WERI-Rb-1 (cell line): ENCODE measurements at regions not wholly inside any gene's neighbourhood (a gene's known extent, or its start where the extent isn't known, plus 50 kb on each side); places are given as distances from the start of the nearest gene placed in this dataset.

Experiments
- DNase-seq: peaks from one replicate; pipeline ENCODE4 v3.0.0-alpha.2; 2020
- H3K27ac ChIP-seq: fragments of 250-450 bp; sonication (Bioruptor Pico); 2 replicates; pipeline ENCODE4 v1.5.1; 2020; ENCODE audit warnings: mild to moderate bottlenecking, moderate library complexity
- H3K27me3 ChIP-seq: fragments of 250-450 bp; sonication (Bioruptor Pico); 2 replicates; pipeline ENCODE4 v1.5.1; 2021; ENCODE audit warnings: mild to moderate bottlenecking, low read depth, moderate library complexity; ENCODE audit not compliant: insufficient read depth, severe bottlenecking
- H3K36me3 ChIP-seq: fragments of 250-450 bp; sonication (Bioruptor Pico); 2 replicates; pipeline ENCODE4 v1.5.1; 2020; ENCODE audit warnings: mild to moderate bottlenecking, moderate library complexity
- H3K4me3 ChIP-seq: 2 replicates; pipeline ENCODE4 v1.5.1; 2011; ENCODE audit warnings: low read depth, mild to moderate bottlenecking, control low read depth, low read length
- H3K9me3 ChIP-seq: fragments of 250-450 bp; sonication (Bioruptor Pico); 2 replicates; pipeline ENCODE4 v1.5.1; 2021; ENCODE audit warnings: mild to moderate bottlenecking, moderate library complexity; ENCODE audit not compliant: severe bottlenecking
- CTCF ChIP-seq: IDR thresholded peaks from 2 replicates; pipeline ENCODE4 v1.5.1; 2011; ENCODE audit warnings: low read depth, mild to moderate bottlenecking, control low read depth, inconsistent platforms, low read length

DNA sequence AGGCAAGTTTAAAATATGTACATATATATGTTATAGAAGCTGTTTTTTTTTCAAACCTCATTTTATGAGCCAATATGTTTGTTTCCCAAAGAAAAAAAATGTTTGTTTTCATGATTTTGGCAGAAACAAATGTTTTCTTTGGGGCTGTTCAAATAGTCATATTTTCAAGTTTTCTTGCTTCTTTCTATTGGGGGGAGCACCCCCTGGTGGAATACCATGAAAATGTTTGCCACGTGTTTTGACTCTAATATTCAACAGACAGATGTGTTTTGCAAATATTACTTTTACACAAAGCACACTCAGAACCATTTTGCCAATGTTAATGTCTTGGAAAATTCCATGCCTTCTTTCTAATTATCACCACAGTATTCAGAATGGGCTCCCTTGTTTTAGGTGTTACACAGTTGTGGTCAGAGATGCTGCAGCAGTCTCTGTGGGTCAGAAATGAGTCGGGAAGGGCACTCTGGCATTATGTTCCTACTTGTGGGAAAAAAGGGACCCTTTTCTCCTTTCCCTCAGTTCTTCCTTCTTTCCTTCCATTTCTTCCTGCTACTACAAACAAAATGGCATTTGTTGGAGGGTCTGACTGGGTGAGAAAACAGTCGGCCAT lies 817.0 kb downstream of the TUSC7 start:
- Histone ChIP-seq H3K36me3 (no peaks in the 10 kb centered on the region), H3K9me3 (no peaks in the 10 kb centered on the region), H3K4me3 (no peak overlapping the region), H3K27me3 (peaks cover 21% of the 10 kb centered on the region), H3K27ac (no peak overlapping the region)
- peak; percentile 27; the same call in 1 of the 2 replicates for TF ChIP-seq CTCF
- peak; percentile 9 for DNase-seq

GRCh38 chr3:117527346-117527745 lies 817.8 kb downstream of the TUSC7 start:
- H3K27ac ChIP-seq: no peak overlapping the region

DNA sequence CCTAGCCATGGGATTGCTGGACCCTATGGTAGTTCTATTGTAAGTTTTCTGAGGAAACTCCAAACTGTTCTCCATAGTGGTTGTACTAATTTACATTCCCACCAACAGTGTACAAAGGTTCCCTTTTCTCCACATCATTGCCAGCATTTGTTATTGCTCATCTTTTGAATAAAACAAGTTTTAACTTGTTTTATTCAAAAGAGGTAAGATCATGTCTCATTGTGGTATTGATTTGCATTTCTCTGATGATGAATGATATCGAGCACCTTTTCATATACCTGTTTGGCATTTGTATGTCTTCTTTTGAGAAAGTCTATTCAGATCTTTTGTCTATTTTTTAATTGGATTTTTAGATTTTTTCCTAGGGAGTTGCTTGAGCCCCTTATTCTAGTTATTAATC lies 819.1 kb downstream of the TUSC7 start:
- no peak for DNase-seq
- peaks cover 33% of the 10 kb centered on the region for H3K27me3 ChIP-seq
- H3K27ac ChIP-seq: no peak overlapping the region
- no peak for TF ChIP-seq CTCF
- no peak overlapping the region for H3K4me3 ChIP-seq
- no peaks in the 10 kb centered on the region for H3K36me3 ChIP-seq
- no peaks in the 10 kb centered on the region for H3K9me3 ChIP-seq

More at GRCh38 chr3:117527346-117527745, 817.8 kb downstream of the TUSC7 start:
- no peak for TF ChIP-seq CTCF
- Histone ChIP-seq H3K27me3 (peaks cover 24% of the 10 kb centered on the region), H3K36me3 (no peaks in the 10 kb centered on the region), H3K9me3 (no peaks in the 10 kb centered on the region), H3K4me3 (no peak overlapping the region)
- DNase-seq: no peak

DNA sequence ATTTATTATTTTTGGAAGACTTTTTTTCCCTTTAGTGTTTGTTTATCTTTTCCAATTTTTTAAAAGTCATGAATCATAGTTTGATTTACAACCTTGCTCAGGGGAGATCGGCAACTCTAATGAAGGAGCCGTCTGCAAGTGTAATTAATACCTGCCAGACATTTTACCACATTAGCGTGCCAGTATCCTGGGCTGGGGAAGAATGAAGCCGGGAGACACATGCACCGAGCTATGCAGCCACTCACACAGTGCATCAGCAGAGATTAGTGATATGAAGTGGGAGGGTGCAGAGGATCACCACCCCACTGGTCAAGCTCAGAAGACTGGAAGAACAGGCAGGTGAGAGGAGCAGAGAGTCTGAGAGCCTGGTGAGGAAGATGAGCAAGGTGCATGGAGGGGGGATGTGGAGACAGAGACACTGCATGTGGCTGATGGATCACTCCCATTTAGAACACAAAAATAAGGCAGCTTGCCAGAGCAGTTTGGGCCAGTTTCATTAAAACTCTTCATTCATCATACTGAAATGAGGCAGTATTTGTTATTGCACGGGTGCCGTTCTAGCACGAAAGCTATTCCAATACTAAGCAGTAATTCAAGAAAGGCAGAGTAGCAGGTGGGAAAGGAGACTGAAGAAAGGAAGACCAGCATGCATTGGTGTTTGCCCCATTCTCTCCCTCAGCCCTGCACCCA lies 821.6 kb downstream of the TUSC7 start:
- H3K27ac ChIP-seq: no peak overlapping the region
- no peak for DNase-seq
- no peak for TF ChIP-seq CTCF

DNA sequence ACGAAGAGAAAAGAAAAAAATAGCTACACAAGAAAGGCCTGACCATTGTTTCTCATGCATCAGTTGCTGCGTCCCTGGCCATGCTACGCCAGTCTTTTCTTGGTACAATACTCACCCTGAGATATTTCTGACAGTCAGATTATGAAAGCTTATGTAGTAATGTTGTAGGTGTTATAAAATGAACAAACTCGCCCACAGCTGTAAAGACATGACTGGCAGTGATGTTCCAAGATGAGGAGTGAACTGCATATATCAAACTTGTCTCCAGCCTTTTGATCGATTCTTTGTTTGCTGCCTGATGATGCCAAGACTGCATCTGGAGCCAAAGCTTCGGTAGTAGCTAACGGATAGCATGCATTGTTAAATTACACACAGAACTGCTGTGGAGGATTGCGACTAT lies 822.7 kb downstream of the TUSC7 start:
- H3K4me3 ChIP-seq: no peak overlapping the region
- H3K9me3 ChIP-seq: no peaks in the 10 kb centered on the region
- no peak overlapping the region for H3K27ac ChIP-seq
- peaks cover 45% of the 10 kb centered on the region for H3K27me3 ChIP-seq
- no peaks in the 10 kb centered on the region for H3K36me3 ChIP-seq
- TF ChIP-seq CTCF: no peak
- no peak for DNase-seq

More for the DNA sequence above, 821.6 kb downstream of the TUSC7 start:
- Histone ChIP-seq H3K27me3 (peaks cover 42% of the 10 kb centered on the region), H3K9me3 (no peaks in the 10 kb centered on the region), H3K36me3 (no peaks in the 10 kb centered on the region), H3K4me3 (no peak overlapping the region)
